WI38 (cell line): ENCODE measurements at regions not wholly inside any gene's neighbourhood (a gene's known extent, or its start where the extent isn't known, plus 50 kb on each side); places are given as distances from the start of the nearest gene placed in this dataset.

ENCODE experiments used
- H3K4me3 ChIP-seq: 2 replicates; pipeline ENCODE4 v1.5.1; 2011; ENCODE audit warnings: low read depth, mild to moderate bottlenecking, control low read depth, low read length
- TF ChIP-seq, protein P1 (sequence below): IDR thresholded peaks from 2 replicates; pipeline ENCODE4 v1.5.1; 2012; ENCODE audit warnings: low read depth, mild to moderate bottlenecking, control low read depth, low read length

GRCh38 chr3:155014953-155015352 is 65.2 kb upstream of the MME start:
- TF ChIP-seq, protein P1, sequence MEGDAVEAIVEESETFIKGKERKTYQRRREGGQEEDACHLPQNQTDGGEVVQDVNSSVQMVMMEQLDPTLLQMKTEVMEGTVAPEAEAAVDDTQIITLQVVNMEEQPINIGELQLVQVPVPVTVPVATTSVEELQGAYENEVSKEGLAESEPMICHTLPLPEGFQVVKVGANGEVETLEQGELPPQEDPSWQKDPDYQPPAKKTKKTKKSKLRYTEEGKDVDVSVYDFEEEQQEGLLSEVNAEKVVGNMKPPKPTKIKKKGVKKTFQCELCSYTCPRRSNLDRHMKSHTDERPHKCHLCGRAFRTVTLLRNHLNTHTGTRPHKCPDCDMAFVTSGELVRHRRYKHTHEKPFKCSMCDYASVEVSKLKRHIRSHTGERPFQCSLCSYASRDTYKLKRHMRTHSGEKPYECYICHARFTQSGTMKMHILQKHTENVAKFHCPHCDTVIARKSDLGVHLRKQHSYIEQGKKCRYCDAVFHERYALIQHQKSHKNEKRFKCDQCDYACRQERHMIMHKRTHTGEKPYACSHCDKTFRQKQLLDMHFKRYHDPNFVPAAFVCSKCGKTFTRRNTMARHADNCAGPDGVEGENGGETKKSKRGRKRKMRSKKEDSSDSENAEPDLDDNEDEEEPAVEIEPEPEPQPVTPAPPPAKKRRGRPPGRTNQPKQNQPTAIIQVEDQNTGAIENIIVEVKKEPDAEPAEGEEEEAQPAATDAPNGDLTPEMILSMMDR, result no peak
- H3K4me3 ChIP-seq, result no peak overlapping the region

GRCh38 chr3:155013427-155013826 is 66.7 kb upstream of the MME start:
- TF ChIP-seq, protein P1, result no peak

DNA sequence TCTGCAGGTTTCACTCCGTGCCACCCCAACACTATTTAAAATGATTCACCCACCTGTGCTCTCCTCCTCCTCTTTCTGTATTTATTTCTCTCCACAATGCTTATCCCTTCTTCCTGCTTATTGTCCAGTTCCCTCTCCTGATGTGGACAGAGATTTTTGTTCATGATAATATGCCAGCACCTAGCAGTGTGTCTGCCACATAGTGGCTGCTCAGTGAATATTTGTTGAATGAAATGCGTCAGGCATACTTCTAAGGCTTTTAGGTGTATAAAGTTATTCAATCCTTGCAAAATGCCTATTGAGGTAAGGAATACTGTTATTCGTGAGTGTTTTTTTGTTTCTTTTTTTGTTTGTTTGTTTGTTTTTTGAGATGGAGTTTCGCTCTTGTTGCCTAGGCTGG is 67.5 kb upstream of the MME start:
- TF ChIP-seq, protein P1, result no peak
- H3K4me3 ChIP-seq, result no peak overlapping the region

More at GRCh38 chr3:155013427-155013826, 66.7 kb upstream of the MME start:
- no peak overlapping the region for H3K4me3 ChIP-seq

- H3K4me3 ChIP-seq, result no peak overlapping the region
- TF ChIP-seq, protein P1, result no peak
Measured at GRCh38 chr3:155010416-155010815, 69.7 kb upstream of the MME start.

DNA sequence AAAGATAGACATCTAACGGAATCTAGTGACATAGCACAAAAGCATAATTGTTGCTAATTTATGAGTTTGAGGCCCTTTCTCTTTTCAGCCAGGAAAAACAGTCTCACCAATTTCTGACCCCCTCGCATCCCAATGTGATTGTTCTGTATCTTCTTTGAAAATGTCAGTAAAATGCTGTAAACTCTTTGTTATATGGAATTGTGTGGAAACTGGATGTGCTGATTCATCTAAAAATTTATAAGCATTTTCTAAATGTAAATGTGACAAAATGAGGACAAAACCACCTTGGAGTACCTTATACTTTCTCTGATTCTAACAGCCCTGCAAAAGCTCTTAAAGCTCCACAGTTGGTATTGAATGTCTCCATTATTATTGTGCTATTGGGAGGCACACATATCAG is 70.9 kb upstream of the MME start:
- TF ChIP-seq, protein P1, result no peak

DNA sequence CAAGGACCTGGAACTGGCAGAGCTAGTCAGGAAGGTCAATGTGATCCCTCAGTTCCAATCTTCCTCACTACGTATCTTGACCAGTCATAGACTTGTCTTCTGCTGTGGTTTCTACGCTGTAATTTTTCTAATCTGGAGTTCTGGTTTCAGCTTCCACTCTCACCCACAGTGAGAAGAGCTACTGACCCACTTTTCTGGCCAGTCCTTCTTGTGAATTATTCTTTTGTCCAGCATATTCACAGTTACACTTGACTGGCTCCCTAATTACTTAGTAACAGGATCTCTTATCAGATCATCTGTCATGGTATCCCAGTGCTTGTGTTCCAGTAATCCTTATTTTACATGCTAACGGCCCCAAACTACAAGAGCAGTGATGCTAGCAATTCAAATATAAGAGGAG is 72.4 kb upstream of the MME start:
- TF ChIP-seq, protein P1, result no peak
- H3K4me3 ChIP-seq, result no peak overlapping the region

More for the DNA sequence above, 70.9 kb upstream of the MME start:
- H3K4me3 ChIP-seq, result no peak overlapping the region

GRCh38 chr3:155001289-155002010 is 78.7 kb upstream of the MME start:
- TF ChIP-seq, protein P1, result no peak
- H3K4me3 ChIP-seq, result no peak overlapping the region
